NOMO-1 treated with dmso at 0.1 percent for 144 hours (cell line): ENCODE measurements at regions not wholly inside any gene's neighbourhood (a gene's known extent, or its start where the extent isn't known, plus 50 kb on each side); places are given as distances from the start of the nearest gene placed in this dataset.
"Not testable (repeated sequence)": the region's sequence is repeated elsewhere in the genome, so short reads cannot be mapped to it uniquely, and the experiment has no call there.

Experiments
- DNase-seq: peaks from one replicate; lab custom pipeline; 2025; ENCODE audit not compliant: unreplicated experiment; lab: John Stamatoyannopoulos, UW

DNA sequence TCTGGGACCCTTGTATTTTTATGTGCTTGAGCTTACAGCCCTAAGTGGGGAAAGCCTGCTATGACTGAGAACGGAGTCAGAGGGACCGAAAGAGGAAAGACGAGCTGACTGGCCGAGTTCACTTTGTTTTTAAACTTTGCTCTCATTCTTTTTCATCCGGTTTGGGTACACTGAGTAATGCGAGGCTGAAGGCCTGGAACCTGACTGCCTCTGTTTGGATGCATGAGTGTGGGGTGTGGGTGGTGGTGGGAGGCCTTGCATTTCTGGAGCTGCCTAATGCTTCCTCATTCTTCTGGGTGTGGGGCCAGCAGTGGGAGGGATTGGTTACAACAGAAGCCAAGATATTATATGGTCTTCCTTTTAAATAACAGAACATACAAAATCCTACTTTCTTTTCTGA lies 155.5 kb downstream of the BUB3 start:
- no peak for DNase-seq

GRCh38 chr10:123316776-123317175 lies 162.6 kb downstream of the BUB3 start:
- no peak for DNase-seq

- no peak for DNase-seq
Observed at GRCh38 chr10:123318516-123318915, 164.3 kb downstream of the BUB3 start.

DNA sequence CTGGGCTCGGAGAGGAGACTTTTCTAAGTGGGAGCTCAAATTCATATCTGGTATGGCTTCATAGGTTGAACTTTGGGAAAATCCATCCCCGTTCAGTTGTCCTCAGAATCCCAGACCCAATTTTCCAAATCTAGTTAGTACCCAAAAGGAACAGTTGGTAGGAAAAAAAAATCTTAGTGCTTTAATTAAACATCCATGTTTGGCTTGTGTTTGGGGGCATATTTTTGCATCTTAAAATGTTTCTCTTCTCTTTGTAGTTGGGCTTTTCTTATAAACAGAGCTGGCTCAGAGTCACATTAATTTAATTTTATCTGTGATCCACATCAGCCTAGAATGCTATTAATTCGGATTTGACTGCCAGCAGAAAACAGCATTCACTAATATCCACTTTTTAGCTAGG lies 165.9 kb downstream of the BUB3 start:
- no peak for DNase-seq

GRCh38 chr10:123323884-123324283 lies 169.7 kb downstream of the BUB3 start:
- no peak for DNase-seq

DNA sequence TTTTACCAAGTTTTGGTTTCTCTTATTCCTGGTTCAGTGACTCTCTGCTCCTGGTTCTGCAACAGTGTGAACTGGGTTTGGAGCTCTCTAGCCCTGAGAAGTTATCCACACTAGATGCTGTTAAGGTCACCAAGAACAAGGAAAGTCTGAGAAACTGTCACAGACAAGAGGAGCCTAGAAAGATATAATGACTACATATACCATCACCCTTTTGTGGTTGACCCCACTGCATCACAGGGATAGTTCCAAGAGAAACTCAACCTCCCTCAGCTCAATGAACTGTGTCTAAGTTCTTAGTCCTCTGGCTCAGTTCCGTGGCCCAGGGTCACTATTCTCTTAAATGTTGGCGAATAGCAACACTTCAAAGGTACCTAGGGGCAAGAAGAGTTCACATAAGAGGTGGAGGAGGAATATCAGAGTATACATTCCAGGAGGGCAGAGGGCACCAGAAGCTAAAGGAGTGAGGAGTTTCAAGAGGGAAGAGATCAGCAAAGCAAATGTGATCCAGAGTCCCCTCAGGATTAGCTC lies 171.5 kb downstream of the BUB3 start:
- no peak for DNase-seq

DNA sequence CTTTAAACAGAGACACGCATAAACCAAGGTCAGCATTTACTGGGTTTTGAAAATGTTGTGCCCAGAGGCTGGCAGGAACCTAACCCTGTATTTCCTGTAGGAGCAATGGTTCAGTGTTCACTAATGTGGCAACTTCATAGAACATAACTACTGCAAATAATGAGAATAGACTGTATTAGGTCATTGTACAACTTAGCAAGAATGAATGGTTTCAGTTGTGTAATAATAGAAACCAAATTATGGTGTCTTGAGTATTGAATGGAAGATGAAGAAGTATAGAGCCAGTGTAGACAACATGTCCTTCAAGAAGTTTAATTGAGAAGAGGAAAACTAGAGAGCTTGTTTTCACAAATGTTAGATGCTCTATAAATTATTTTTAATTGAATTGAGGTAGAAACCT lies 172.5 kb downstream of the BUB3 start:
- DNase-seq, result no peak

GRCh38 chr10:123327450-123327849 lies 173.2 kb downstream of the BUB3 start:
- DNase-seq, result no peak

DNA sequence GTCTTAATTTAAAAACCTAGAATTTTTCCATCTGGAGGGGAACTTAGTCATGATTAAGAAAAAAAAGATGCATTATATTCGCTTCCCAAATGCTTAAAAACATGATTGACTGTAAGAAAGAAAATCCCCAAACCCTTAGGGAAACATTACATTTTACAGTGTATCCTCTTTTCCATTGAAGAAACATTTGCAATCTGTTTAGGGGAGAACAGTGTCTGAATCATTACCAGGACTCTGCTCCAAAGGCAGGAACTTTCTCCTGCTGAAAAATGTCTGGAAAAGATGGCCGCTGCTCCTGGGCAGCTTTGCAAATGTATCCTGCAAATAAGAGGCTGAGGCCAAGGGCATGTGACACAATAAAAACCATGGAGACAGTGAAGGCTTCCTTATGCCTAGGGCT lies 173.7 kb downstream of the BUB3 start:
- no peak for DNase-seq

DNA sequence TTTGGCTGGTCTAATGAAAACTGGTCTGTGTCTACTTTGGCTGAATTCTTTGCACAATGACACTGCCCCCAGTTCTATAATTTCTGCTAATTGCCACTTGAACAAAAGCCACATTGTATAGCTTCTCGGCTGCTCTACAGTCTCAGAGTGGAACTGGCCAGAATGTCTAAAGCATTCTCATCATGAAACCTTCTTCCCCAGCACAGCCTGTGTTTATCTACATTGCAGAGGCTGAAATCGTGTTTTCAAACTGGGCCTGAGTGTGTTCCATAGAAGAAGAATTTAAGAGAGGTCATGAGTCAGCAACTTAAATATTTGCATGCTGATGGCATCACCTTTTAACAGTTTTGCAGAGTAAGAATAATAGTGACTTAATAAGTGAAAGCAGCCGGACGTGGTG lies 177.2 kb downstream of the BUB3 start:
- no peak for DNase-seq

GRCh38 chr10:123346581-123346980 lies 192.4 kb downstream of the BUB3 start:
- DNase-seq, result no peak

- no peak for DNase-seq
Observed at GRCh38 chr10:123348691-123349572, 194.7 kb downstream of the BUB3 start.

- no peak for DNase-seq
Observed at GRCh38 chr10:123351715-123352114, 197.5 kb downstream of the BUB3 start.

DNA sequence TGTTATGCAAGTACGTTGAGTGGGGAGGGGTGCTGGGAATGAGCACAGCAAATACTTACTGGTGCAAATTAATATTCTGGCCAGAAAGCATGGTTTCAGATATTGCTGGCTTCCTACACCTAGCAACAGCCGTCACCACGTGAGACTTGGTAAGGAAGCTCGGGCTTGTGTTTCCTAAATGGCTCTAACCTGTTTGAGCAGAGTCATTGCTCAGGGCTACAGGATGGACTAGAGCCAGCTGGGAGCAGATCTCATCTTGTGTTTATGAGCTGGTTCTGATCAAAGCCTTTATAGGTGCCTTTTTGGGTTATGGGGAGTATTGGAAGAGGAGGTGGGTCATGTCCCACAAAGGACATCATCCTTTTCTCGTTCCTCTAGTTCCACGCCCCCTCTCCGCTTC lies 200.3 kb downstream of the BUB3 start:
- DNase-seq, result no peak

DNA sequence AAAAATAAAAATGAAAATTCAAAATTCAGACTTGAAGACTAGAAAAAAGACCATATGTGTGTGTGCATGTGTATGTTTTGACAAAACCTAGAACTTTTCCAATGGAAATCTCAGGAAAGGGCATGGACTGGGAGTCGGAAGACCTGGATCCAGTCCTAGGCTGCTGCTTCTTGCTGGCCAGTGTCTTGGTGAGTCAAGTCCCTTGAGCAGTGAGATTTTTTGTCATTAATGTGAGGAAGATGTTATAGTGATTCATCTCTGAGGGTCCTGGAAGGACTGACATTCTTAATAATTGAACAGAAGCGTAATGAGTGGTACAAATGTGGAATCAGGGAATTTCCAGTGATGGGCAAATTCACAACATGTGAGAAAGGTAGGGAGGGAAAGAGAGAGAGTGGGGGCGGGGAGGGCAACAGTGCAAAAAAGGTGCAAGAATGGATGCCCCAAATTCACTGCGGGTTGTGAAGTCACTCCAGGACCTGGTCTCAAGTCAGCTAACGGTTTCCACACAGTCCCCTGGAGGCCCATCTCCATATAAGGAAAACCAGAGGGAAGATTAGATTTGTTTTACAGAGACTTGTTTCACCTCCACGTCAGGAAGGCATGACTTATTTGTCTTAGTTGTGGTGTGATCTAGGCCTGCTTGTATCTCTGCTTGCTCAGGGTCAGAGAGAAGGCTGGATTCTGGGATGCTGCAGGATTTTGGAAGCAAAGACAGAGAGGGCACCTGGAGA lies 201.7 kb downstream of the BUB3 start:
- DNase-seq, result no peak

GRCh38 chr10:123356799-123357198 lies 202.6 kb downstream of the BUB3 start:
- no peak for DNase-seq

- DNase-seq, result no peak
Observed at GRCh38 chr10:123357421-123357930, 203.3 kb downstream of the BUB3 start.

DNA sequence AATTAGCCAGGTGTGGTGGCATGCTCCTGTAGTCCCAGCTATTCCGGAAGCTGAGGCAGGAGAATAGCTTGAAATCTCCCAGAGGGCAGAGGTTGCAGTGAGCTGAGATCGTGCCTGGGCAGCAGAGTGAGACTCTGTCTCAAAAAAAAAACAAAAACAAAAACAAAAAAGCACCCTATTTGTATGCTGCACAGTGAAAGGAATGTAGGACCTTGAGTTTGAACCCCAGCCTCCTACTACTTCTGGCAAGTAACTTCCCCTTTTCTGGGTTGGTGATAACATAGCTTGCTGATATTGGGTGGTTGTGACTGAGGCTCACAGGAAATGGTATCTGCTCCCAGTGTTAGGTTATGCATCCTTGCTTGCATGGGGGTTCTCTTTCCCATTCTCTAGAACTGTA lies 205.3 kb downstream of the BUB3 start:
- no peak for DNase-seq

DNA sequence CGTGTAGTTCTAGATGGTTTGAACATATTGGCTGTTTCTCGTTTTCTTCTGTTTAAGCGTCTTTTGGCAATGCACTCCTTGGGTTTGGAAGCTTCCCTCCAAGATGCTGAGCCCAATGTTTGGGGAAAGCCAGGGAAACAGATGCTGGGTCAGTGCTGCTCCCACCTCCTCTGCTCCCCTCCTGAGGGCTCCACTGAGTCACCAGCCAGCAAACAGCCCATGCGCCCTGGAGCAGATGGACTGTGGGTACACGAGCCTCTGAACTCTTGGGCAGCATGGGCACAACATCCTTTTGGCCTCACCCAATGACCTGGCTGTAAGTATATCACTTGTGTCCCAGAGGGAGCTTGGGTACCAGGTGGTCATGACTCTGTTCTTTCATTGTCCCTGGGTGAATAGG lies 207.6 kb downstream of the BUB3 start:
- DNase-seq, result no peak

DNA sequence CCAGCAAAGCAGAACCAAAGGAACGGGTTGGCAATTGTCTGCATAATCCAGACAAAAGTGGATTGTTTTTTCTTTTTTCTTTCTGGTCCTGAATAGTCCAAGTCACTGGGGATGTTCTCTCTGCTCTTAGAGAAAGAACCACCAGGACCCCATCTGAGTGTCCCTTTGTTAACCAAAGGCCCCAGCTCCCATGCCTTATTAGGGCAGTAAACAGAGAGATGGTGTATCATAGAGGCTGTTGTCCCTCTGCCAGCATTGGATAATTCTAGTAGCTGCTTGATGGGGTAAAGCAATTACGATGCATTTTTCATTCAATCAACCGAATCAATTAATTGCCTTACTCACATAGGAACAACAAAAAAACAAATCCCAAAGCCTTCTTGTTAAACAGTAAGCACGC lies 213.0 kb downstream of the BUB3 start:
- no peak for DNase-seq

DNA sequence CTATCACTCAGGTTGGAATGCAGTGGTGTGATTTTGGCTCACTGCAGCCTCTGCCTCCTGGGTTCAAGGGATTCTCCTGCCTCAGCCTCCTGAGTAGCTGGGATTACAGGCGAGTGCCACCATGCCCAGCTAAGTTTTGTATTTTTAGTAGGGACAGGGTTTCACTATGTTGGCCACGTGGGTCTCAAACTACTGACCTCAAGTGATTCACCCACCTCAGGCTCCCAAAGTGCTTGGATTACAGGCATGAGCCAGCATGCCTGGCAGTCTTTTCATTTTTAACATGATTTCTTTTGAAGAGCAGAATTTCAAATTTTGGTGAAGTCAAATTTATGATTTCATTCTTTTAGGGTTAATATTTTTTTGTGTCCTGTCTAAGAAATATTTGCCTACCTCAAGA lies 217.4 kb downstream of the BUB3 start:
- not testable (repeated sequence) for DNase-seq

- no peak for DNase-seq
Observed at GRCh38 chr10:123373591-123373990, 219.4 kb downstream of the BUB3 start.
